Endothelial cell of umbilical vein (primary cell): ENCODE measurements at regions not wholly inside any gene's neighbourhood (a gene's known extent, or its start where the extent isn't known, plus 50 kb on each side); places are given as distances from the start of the nearest gene placed in this dataset.

Experiments used
- BruUV-seq: library from RNA; stranded (reverse); fragments of 400-500 nt; replicated peaks from 2 replicates; lab custom pipeline; 2021; lab: Mats Ljungman, UMichigan
- CTCF ChIA-PET: fragments of 300-600, 350-600 bp; sonication (Branson Sonifier 250); formaldehyde crosslinking; loops from one replicate; lab custom pipeline; 2021; ENCODE audit warnings: antibody characterized with exemption, inconsistent platforms; lab: Charles Lee
- POLR2A ChIA-PET: fragments of 300-600, 350-600 bp; sonication (Branson Sonifier 250); formaldehyde crosslinking; loops from one replicate; lab custom pipeline; 2021; ENCODE audit warnings: antibody characterized with exemption, inconsistent platforms; lab: Charles Lee
- DNase-seq: peaks from one replicate; pipeline ENCODE4 v3.0.0-alpha.2; 2011; ENCODE audit warnings: low read depth, low spot score
- FAIRE-seq: peaks from 2 replicates; lab custom pipeline; 2011; peaks lifted over from hg19 to GRCh38; lab: Jason Lieb, UNC
- H2AFZ ChIP-seq: 2 replicates; pipeline ENCODE4 v1.6.0; 2012; ENCODE audit warnings: low read depth, low read length, control low read depth, inconsistent platforms
- H3K27ac ChIP-seq: 2 replicates; pipeline ENCODE4 v1.5.1; 2011; ENCODE audit warnings: low read depth, mild to moderate bottlenecking, control low read depth, low read length, moderate library complexity; ENCODE audit not compliant: insufficient read depth
- H3K27me3 ChIP-seq, 2 experiments: 2 replicates each; pipeline versions ENCODE4 v1.6.0 to v1.6.1; 2011; ENCODE audit warnings: low read length in 2 of 2, mixed read lengths in 1 of 2; ENCODE audit not compliant: control insufficient read depth in 2 of 2, insufficient read depth in 2 of 2
- H3K36me3 ChIP-seq, 2 experiments: 2 replicates in 1 of 2; 3 replicates in 1 of 2; pipeline ENCODE4 v1.5.1; 2011; ENCODE audit warnings: low read length in 2 of 2, mild to moderate bottlenecking in 1 of 2, moderate library complexity in 1 of 2; ENCODE audit not compliant: control insufficient read depth in 2 of 2, insufficient read depth in 2 of 2; ENCODE audit errors: extremely low read depth in 1 of 2
- H3K4me1 ChIP-seq: 3 replicates; pipeline ENCODE4 v1.5.1; 2011; ENCODE audit warnings: mild to moderate bottlenecking, low read length; ENCODE audit not compliant: control insufficient read depth, insufficient read depth; ENCODE audit errors: extremely low read depth
- H3K4me2 ChIP-seq: 2 replicates; pipeline ENCODE4 v1.6.1; 2011; ENCODE audit warnings: low read length, control low read depth, mixed read lengths; ENCODE audit not compliant: insufficient read depth
- H3K4me3 ChIP-seq, 3 experiments: fragments of 200-600 bp in 1 of 3; sonication (generic), shearing (Covaris generic) in 1 of 3; replicated peaks in 1 of 3; 2 replicates each; pipeline ENCODE4 v1.5.1; 2011 to 2016; ENCODE audit warnings: control low read depth in 3 of 3, low read length in 3 of 3, mild to moderate bottlenecking in 2 of 3, inconsistent platforms in 1 of 3, low read depth in 1 of 3, moderate library complexity in 1 of 3; ENCODE audit not compliant: insufficient read depth in 1 of 3
- H3K79me2 ChIP-seq: 2 replicates; pipeline ENCODE4 v1.6.0; 2012; ENCODE audit warnings: low read length, inconsistent platforms; ENCODE audit not compliant: control insufficient read depth, insufficient read depth
- H3K9ac ChIP-seq: replicated peaks from 2 replicates; pipeline ENCODE3; 2011; ENCODE audit warnings: low read length, control low read depth; ENCODE audit not compliant: insufficient read depth; ENCODE audit errors: extremely low read depth
- H3K9me1 ChIP-seq: replicated peaks from 3 replicates; pipeline ENCODE4 v1.6.0; 2011; ENCODE audit warnings: mild to moderate bottlenecking, low read length; ENCODE audit not compliant: control insufficient read depth, insufficient read depth; ENCODE audit errors: extremely low read depth
- H3K9me3 ChIP-seq: replicated peaks from 2 replicates; pipeline ENCODE4 v1.5.1; 2012; ENCODE audit warnings: low read length, inconsistent platforms; ENCODE audit not compliant: control insufficient read depth, insufficient read depth
- H4K20me1 ChIP-seq: replicated peaks from 2 replicates; pipeline ENCODE3; 2011; ENCODE audit warnings: mild to moderate bottlenecking, low read length; ENCODE audit not compliant: control insufficient read depth, insufficient read depth; ENCODE audit errors: extremely low read depth
- EZH2 ChIP-seq: IDR thresholded peaks from 2 replicates; pipeline ENCODE4 v1.6.1; 2012; ENCODE audit warnings: borderline replicate concordance, low read depth, mild to moderate bottlenecking, moderate library complexity, low read length, inconsistent platforms; ENCODE audit not compliant: severe bottlenecking
- FOS ChIP-seq: IDR thresholded peaks from 2 replicates; pipeline ENCODE4 v1.6.1; 2011; ENCODE audit warnings: mild to moderate bottlenecking, low read length, moderate library complexity, borderline replicate concordance; ENCODE audit not compliant: insufficient read depth
- GATA2 ChIP-seq: IDR thresholded peaks from 2 replicates; pipeline ENCODE4 v1.7.0; 2011; ENCODE audit warnings: low read depth, mild to moderate bottlenecking, moderate library complexity, mixed read lengths, low read length; ENCODE audit not compliant: insufficient read length, insufficient read depth
- JUN ChIP-seq: IDR thresholded peaks from 2 replicates; pipeline ENCODE4 v1.6.1; 2011; ENCODE audit warnings: borderline replicate concordance, low read depth; ENCODE audit not compliant: insufficient read length, insufficient read depth
- MYC ChIP-seq: IDR thresholded peaks from one replicate; pipeline ENCODE4 v1.6.1; 2011; ENCODE audit warnings: mild to moderate bottlenecking, low read depth, low read length
- POLR2A ChIP-seq: IDR thresholded peaks from 2 replicates; pipeline ENCODE4 v1.6.1; 2012; ENCODE audit warnings: low read depth, mild to moderate bottlenecking, control low read depth, low read length
- POLR2AphosphoS5 ChIP-seq: IDR thresholded peaks from 2 replicates; pipeline ENCODE4 v1.6.1; 2012; ENCODE audit warnings: low read depth, mild to moderate bottlenecking, control low read depth, low read length, moderate library complexity; ENCODE audit not compliant: insufficient read depth
- dilution Hi-C: fragments of 300-500 bp; cut with MboI; formaldehyde crosslinking; loops from one replicate; pipeline ENCODE4 v1.15.0; 2019; ENCODE audit warnings: low sequenced_read_pairs; ENCODE audit not compliant: extremely low pct_ligation_motif_present
- intact Hi-C: fragments of 100-400 bp; cut with micrococcal nuclease; formaldehyde crosslinking; loops from one replicate; pipeline ENCODE4 v1.10.0; 2022
- TF ChIP-seq, protein P1 (sequence below), 2 donors: IDR thresholded peaks; 1 replicate in 1 of 2; 2 replicates in 1 of 2; pipeline ENCODE4 v1.5.1; 2011; ENCODE audit warnings: low read length in 2 of 2, mild to moderate bottlenecking in 2 of 2, moderate library complexity in 2 of 2, control low read depth in 1 of 2, inconsistent platforms in 1 of 2, low read depth in 1 of 2; ENCODE audit not compliant: insufficient read depth in 1 of 2; ENCODE audit errors: extremely low read depth in 1 of 2
- TF ChIP-seq, protein P2 (sequence below): IDR thresholded peaks from 2 replicates; pipeline ENCODE4 v1.6.1; 2011; ENCODE audit not compliant: insufficient read depth, insufficient read length

DNA sequence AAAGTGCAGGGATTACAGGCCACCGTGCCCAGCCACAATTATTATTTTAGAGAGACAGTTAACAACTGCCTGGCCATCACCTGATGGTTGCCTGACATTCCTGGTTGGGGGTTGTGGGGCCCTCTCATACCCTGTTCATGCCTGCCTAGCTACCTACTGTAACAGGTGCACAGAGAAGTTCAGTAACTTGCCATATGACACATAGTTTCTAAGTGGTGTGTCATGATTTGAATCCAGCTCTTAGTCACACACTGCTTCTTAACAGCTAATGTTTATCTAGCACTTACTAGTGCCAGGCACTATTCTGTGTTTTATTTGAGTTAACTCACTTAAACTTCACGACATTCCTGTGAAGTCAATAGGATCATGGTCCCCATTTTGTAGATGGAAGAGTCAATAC is 122.7 kb upstream of the JADE1 start:
- intact Hi-C loops = no loop called here
- H3K4me2 ChIP-seq = no peak overlapping the region
- TF ChIP-seq GATA2 = no peak
- no peak for TF ChIP-seq MYC
- no peak for TF ChIP-seq FOS
- TF ChIP-seq, protein P1, sequence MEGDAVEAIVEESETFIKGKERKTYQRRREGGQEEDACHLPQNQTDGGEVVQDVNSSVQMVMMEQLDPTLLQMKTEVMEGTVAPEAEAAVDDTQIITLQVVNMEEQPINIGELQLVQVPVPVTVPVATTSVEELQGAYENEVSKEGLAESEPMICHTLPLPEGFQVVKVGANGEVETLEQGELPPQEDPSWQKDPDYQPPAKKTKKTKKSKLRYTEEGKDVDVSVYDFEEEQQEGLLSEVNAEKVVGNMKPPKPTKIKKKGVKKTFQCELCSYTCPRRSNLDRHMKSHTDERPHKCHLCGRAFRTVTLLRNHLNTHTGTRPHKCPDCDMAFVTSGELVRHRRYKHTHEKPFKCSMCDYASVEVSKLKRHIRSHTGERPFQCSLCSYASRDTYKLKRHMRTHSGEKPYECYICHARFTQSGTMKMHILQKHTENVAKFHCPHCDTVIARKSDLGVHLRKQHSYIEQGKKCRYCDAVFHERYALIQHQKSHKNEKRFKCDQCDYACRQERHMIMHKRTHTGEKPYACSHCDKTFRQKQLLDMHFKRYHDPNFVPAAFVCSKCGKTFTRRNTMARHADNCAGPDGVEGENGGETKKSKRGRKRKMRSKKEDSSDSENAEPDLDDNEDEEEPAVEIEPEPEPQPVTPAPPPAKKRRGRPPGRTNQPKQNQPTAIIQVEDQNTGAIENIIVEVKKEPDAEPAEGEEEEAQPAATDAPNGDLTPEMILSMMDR (IDR thresholded peaks at IDR 0.05; ENCODE audit: extremely low read depth in 1 of 2, insufficient read depth in 1 of 2, low read depth in 1 of 2, low read length in 2 of 2) = no peak
- TF ChIP-seq, protein P2, sequence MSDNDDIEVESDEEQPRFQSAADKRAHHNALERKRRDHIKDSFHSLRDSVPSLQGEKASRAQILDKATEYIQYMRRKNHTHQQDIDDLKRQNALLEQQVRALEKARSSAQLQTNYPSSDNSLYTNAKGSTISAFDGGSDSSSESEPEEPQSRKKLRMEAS = no peak
- no peak for TF ChIP-seq EZH2
- TF ChIP-seq POLR2AphosphoS5 = no peak
- TF ChIP-seq JUN = no peak
- TF ChIP-seq POLR2A = no peak
- no peaks in the 10 kb centered on the region for H3K9me1 ChIP-seq
- no peak overlapping the region for H3K4me3 ChIP-seq
- H4K20me1 ChIP-seq = no peaks in the 10 kb centered on the region
- no peaks in the 10 kb centered on the region for H3K79me2 ChIP-seq
- FAIRE-seq = no peak
- POLR2A ChIA-PET = no interaction called here
- CTCF ChIA-PET = interaction anchor here (1.3 to 1.5 kb wide), 2 partner anchors 10 to 232 kb away, joined by 3 to 6 read pairs; no protein-coding TSS in a partner anchor
- no peaks in the 10 kb centered on the region for H3K9me3 ChIP-seq
- H3K27me3 ChIP-seq = no peaks in the 10 kb centered on the region
- no peak for DNase-seq
- H3K27ac ChIP-seq = no peak overlapping the region
- no TSS peak for BruUV-seq
- dilution Hi-C loops = no loop called here
- no peak overlapping the region for H3K9ac ChIP-seq
- no peaks in the 10 kb centered on the region for H3K36me3 ChIP-seq
- H3K4me1 ChIP-seq = no peaks in the 10 kb centered on the region
- no peak overlapping the region for H2AFZ ChIP-seq
